Astrocyte (in vitro differentiated cells and primary cell): ENCODE measurements at regions not wholly inside any gene's neighbourhood (a gene's known extent, or its start where the extent isn't known, plus 50 kb on each side); places are given as distances from the start of the nearest gene placed in this dataset.

Experiments used
- DNase-seq: peaks from one replicate; pipeline ENCODE4 v3.0.0-alpha.2; 2010; ENCODE audit warnings: low read depth
- FAIRE-seq: peaks from 2 replicates; lab custom pipeline; 2011; peaks lifted over from hg19 to GRCh38; lab: Jason Lieb, UNC
- H2AFZ ChIP-seq: 2 replicates; pipeline ENCODE4 v1.6.0; 2012; ENCODE audit warnings: low read depth, low read length, inconsistent platforms
- H3K27ac ChIP-seq: 2 replicates; pipeline ENCODE4 v1.5.1; 2011; ENCODE audit warnings: low read depth, low read length, inconsistent platforms
- H3K27me3 ChIP-seq: 2 replicates; pipeline ENCODE4 v1.6.0; 2011; ENCODE audit warnings: low read length, inconsistent platforms; ENCODE audit not compliant: insufficient read depth
- H3K36me3 ChIP-seq: 2 replicates; pipeline ENCODE4 v1.5.1; 2011; ENCODE audit warnings: low read length, inconsistent platforms; ENCODE audit not compliant: insufficient read depth
- H3K4me1 ChIP-seq: 2 replicates; pipeline ENCODE4 v1.5.1; 2011; ENCODE audit warnings: low read length, inconsistent platforms; ENCODE audit not compliant: insufficient read depth
- H3K4me2 ChIP-seq: 2 replicates; pipeline ENCODE4 v1.6.0; 2012; ENCODE audit warnings: low read length, inconsistent platforms
- H3K4me3 ChIP-seq: 2 replicates; pipeline ENCODE4 v1.5.1; 2011; ENCODE audit warnings: low read depth, mild to moderate bottlenecking, low read length, inconsistent platforms; ENCODE audit not compliant: insufficient read depth
- H3K79me2 ChIP-seq: 2 replicates; pipeline ENCODE4 v1.6.0; 2012; ENCODE audit warnings: mild to moderate bottlenecking, low read length, inconsistent platforms; ENCODE audit not compliant: insufficient read depth
- H3K9ac ChIP-seq: 2 replicates; pipeline ENCODE4 v1.6.0; 2012; ENCODE audit warnings: mild to moderate bottlenecking, low read length, inconsistent platforms
- H3K9me3 ChIP-seq: 2 replicates; pipeline ENCODE4 v1.5.1; 2012; ENCODE audit warnings: low read depth, mild to moderate bottlenecking, low read length, inconsistent platforms; ENCODE audit not compliant: insufficient read depth
- H4K20me1 ChIP-seq: 2 replicates; pipeline ENCODE4 v1.6.0; 2012; ENCODE audit warnings: low read length, inconsistent platforms; ENCODE audit not compliant: insufficient read depth
- H3K27ac Mint-ChIP-seq: one replicate; pipeline ENCODE4 v1.8.0; 2021; ENCODE audit warnings: mild to moderate bottlenecking, mixed read lengths; ENCODE audit not compliant: unreplicated experiment
- H3K27me3 Mint-ChIP-seq: one replicate; pipeline ENCODE4 v1.8.0; 2021; ENCODE audit warnings: low read depth, mixed read lengths; ENCODE audit not compliant: unreplicated experiment
- H3K36me3 Mint-ChIP-seq: one replicate; pipeline ENCODE4 v1.8.0; 2021; ENCODE audit warnings: low read depth, mixed read lengths; ENCODE audit not compliant: unreplicated experiment
- H3K4me1 Mint-ChIP-seq: one replicate; pipeline ENCODE4 v1.8.0; 2021; ENCODE audit warnings: low read depth, mixed read lengths; ENCODE audit not compliant: unreplicated experiment
- H3K4me3 Mint-ChIP-seq: one replicate; pipeline ENCODE4 v1.8.0; 2021; ENCODE audit warnings: mild to moderate bottlenecking, moderate library complexity, mixed read lengths; ENCODE audit not compliant: unreplicated experiment
- H3K9me3 Mint-ChIP-seq: one replicate; pipeline ENCODE4 v1.8.0; 2021; ENCODE audit warnings: mild to moderate bottlenecking, mixed read lengths; ENCODE audit not compliant: unreplicated experiment
- CTCF ChIP-seq: IDR thresholded peaks from 2 replicates; pipeline ENCODE4 v1.5.1; 2011; ENCODE audit warnings: low read depth, mild to moderate bottlenecking, inconsistent platforms, low read length, moderate library complexity; ENCODE audit not compliant: insufficient read depth
- EZH2 ChIP-seq: IDR thresholded peaks from 2 replicates; pipeline ENCODE4 v1.6.1; 2012; ENCODE audit warnings: mild to moderate bottlenecking, low read length, inconsistent platforms; ENCODE audit not compliant: insufficient read depth

GRCh38 chr2:78262713-78263375, 740.7 kb upstream of the LRRTM4 start:
- no peaks in the 10 kb centered on the region for H3K27me3 Mint-ChIP-seq
- no peak overlapping the region for H3K4me3 Mint-ChIP-seq
- no peak for DNase-seq
- Histone ChIP-seq H3K36me3 (no peaks in the 10 kb centered on the region), H3K4me1 (no peaks in the 10 kb centered on the region), H3K27ac (no peak overlapping the region), H3K79me2 (no peaks in the 10 kb centered on the region), H3K27me3 (no peaks in the 10 kb centered on the region), H4K20me1 (no peaks in the 10 kb centered on the region), H3K9ac (no peak overlapping the region), H2AFZ (no peak overlapping the region), H3K4me2 (no peak overlapping the region), H3K4me3 (no peak overlapping the region), H3K9me3 (no peaks in the 10 kb centered on the region)
- H3K9me3 Mint-ChIP-seq: no peaks in the 10 kb centered on the region
- H3K27ac Mint-ChIP-seq: no peak overlapping the region
- H3K4me1 Mint-ChIP-seq: no peaks in the 10 kb centered on the region
- FAIRE-seq: no peak
- TF ChIP-seq EZH2: no peak
- TF ChIP-seq CTCF: no peak
- H3K36me3 Mint-ChIP-seq: no peaks in the 10 kb centered on the region

GRCh38 chr2:78263571-78263970, 741.4 kb upstream of the LRRTM4 start:
- no peak overlapping the region for H3K4me3 Mint-ChIP-seq
- H3K36me3 Mint-ChIP-seq: no peaks in the 10 kb centered on the region
- no peak overlapping the region for H3K27ac Mint-ChIP-seq
- H3K9me3 Mint-ChIP-seq: no peaks in the 10 kb centered on the region
- DNase-seq (no peak), FAIRE-seq (no peak)
- Histone ChIP-seq H4K20me1 (no peaks in the 10 kb centered on the region), H3K9ac (no peak overlapping the region), H3K9me3 (no peaks in the 10 kb centered on the region), H3K4me2 (no peak overlapping the region), H3K36me3 (no peaks in the 10 kb centered on the region), H2AFZ (no peak overlapping the region), H3K4me1 (no peaks in the 10 kb centered on the region), H3K79me2 (no peaks in the 10 kb centered on the region), H3K4me3 (no peak overlapping the region), H3K27me3 (no peaks in the 10 kb centered on the region), H3K27ac (no peak overlapping the region)
- TF ChIP-seq EZH2 (no peak), CTCF (no peak)
- no peaks in the 10 kb centered on the region for H3K4me1 Mint-ChIP-seq
- no peaks in the 10 kb centered on the region for H3K27me3 Mint-ChIP-seq

GRCh38 chr2:78264130-78264529, 742.0 kb upstream of the LRRTM4 start:
- DNase-seq: no peak
- no peak overlapping the region for H2AFZ ChIP-seq

More at GRCh38 chr2:78264130-78264529, 742.0 kb upstream of the LRRTM4 start:
- Mint-ChIP-seq H3K36me3 (no peaks in the 10 kb centered on the region), H3K27me3 (no peaks in the 10 kb centered on the region), H3K27ac (no peak overlapping the region), H3K9me3 (no peaks in the 10 kb centered on the region), H3K4me1 (no peaks in the 10 kb centered on the region), H3K4me3 (no peak overlapping the region)
- Histone ChIP-seq H4K20me1 (no peaks in the 10 kb centered on the region), H3K9ac (no peak overlapping the region), H3K27me3 (no peaks in the 10 kb centered on the region), H3K4me2 (no peak overlapping the region), H3K4me1 (no peaks in the 10 kb centered on the region), H3K79me2 (no peaks in the 10 kb centered on the region), H3K27ac (no peak overlapping the region), H3K9me3 (no peaks in the 10 kb centered on the region), H3K36me3 (no peaks in the 10 kb centered on the region), H3K4me3 (no peak overlapping the region)
- FAIRE-seq: no peak
- TF ChIP-seq EZH2 (no peak), CTCF (no peak)
